ENCODE measurements at regions not wholly inside any gene's neighbourhood (a gene's known extent, or its start where the extent isn't known, plus 50 kb on each side); places are given as distances from the start of the nearest gene placed in this dataset.

GRCh38 chr10:71042699-71043098 is 154.3 kb upstream of the PCBD1 start:
- TF ChIP-seq CTCF (IDR thresholded peaks at IDR 0.05) (no peak), ZFX (IDR thresholded peaks at IDR 0.05; ENCODE audit: borderline replicate concordance) (no peak)
